ENCODE measurements at regions not wholly inside any gene's neighbourhood (a gene's known extent, or its start where the extent isn't known, plus 50 kb on each side); places are given as distances from the start of the nearest gene placed in this dataset.
"Not testable (repeated sequence)": the region's sequence is repeated elsewhere in the genome, so short reads cannot be mapped to it uniquely, and the experiment has no call there.

DNA sequence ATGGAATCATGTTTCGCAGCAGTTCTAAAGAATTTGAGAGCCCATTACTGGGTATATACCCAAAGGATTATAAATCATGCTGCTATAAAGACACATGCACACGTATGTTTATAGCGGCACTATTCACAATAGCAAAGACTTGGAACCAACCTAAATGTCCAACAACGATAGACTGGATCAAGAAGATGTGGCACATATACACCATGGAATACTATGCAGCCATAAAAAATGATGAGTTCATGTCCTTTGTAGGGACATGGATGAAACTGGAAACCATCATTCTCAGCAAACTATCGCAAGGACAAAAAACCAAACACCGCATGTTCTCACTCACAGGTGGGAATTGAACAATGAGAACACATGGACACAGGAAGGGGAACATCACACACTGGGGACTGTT lies 106.1 kb downstream of the NAV1 start:
- TF ChIP-seq, protein P1, sequence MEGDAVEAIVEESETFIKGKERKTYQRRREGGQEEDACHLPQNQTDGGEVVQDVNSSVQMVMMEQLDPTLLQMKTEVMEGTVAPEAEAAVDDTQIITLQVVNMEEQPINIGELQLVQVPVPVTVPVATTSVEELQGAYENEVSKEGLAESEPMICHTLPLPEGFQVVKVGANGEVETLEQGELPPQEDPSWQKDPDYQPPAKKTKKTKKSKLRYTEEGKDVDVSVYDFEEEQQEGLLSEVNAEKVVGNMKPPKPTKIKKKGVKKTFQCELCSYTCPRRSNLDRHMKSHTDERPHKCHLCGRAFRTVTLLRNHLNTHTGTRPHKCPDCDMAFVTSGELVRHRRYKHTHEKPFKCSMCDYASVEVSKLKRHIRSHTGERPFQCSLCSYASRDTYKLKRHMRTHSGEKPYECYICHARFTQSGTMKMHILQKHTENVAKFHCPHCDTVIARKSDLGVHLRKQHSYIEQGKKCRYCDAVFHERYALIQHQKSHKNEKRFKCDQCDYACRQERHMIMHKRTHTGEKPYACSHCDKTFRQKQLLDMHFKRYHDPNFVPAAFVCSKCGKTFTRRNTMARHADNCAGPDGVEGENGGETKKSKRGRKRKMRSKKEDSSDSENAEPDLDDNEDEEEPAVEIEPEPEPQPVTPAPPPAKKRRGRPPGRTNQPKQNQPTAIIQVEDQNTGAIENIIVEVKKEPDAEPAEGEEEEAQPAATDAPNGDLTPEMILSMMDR (conservative IDR thresholded peaks at IDR 0.05; ENCODE audit: low read depth in 2 of 2): not testable (repeated sequence)
- not testable (repeated sequence) for TF ChIP-seq POLR2AphosphoS5 (IDR thresholded peaks at IDR 0.05; ENCODE audit: low read depth); EZH2 (IDR thresholded peaks at IDR 0.05; ENCODE audit: low read depth, unreplicated experiment)
